ENCODE measurements at regions not wholly inside any gene's neighbourhood (a gene's known extent, or its start where the extent isn't known, plus 50 kb on each side); places are given as distances from the start of the nearest gene placed in this dataset.
"Not testable (repeated sequence)": the region's sequence is repeated elsewhere in the genome, so short reads cannot be mapped to it uniquely, and the experiment has no call there.

- not testable (repeated sequence) for DNase-seq
Observed at GRCh38 chr10:43992816-43993215, 344.1 kb upstream of the ZNF32 start.

- DNase-seq, result no peak
Observed at GRCh38 chr10:43986374-43986773, 337.7 kb upstream of the ZNF32 start.

GRCh38 chr10:43985941-43986340 lies 337.3 kb upstream of the ZNF32 start:
- DNase-seq, result no peak

- DNase-seq, result no peak
Observed at GRCh38 chr10:43983856-43984271, 335.2 kb upstream of the ZNF32 start.

GRCh38 chr10:43983405-43983804 lies 334.7 kb upstream of the ZNF32 start:
- no peak for DNase-seq

GRCh38 chr10:43982250-43982649 lies 333.6 kb upstream of the ZNF32 start:
- no peak for DNase-seq

GRCh38 chr10:43981696-43982095 lies 333.0 kb upstream of the ZNF32 start:
- DNase-seq, result no peak

- DNase-seq, result no peak
Observed at GRCh38 chr10:43981232-43981631, 332.6 kb upstream of the ZNF32 start.

GRCh38 chr10:43980715-43981114 lies 332.0 kb upstream of the ZNF32 start:
- no peak for DNase-seq

- no peak for DNase-seq
Observed at GRCh38 chr10:43980313-43980712, 331.6 kb upstream of the ZNF32 start.

GRCh38 chr10:43979551-43979950 lies 330.9 kb upstream of the ZNF32 start:
- DNase-seq, result no peak

- DNase-seq, result no peak
Observed at GRCh38 chr10:43978936-43979335, 330.3 kb upstream of the ZNF32 start.

- no peak for DNase-seq
Observed at GRCh38 chr10:43978091-43978490, 329.4 kb upstream of the ZNF32 start.

- no peak for DNase-seq
Observed at GRCh38 chr10:43976292-43976691, 327.6 kb upstream of the ZNF32 start.

GRCh38 chr10:43973801-43974200 lies 325.1 kb upstream of the ZNF32 start:
- no peak for DNase-seq

GRCh38 chr10:43972976-43973647 lies 324.4 kb upstream of the ZNF32 start:
- no peak for DNase-seq

- no peak for DNase-seq
Observed at GRCh38 chr10:43971981-43972380, 323.3 kb upstream of the ZNF32 start.

- no peak for DNase-seq
Observed at GRCh38 chr10:43971306-43971705, 322.6 kb upstream of the ZNF32 start.

- no peak for DNase-seq
Observed at GRCh38 chr10:43970717-43971116, 322.0 kb upstream of the ZNF32 start.

- no peak for DNase-seq
Observed at GRCh38 chr10:43970018-43970698, 321.5 kb upstream of the ZNF32 start.

- DNase-seq, result no peak
Observed at GRCh38 chr10:43969506-43969905, 320.8 kb upstream of the ZNF32 start.

GRCh38 chr10:43968961-43969360 lies 320.3 kb upstream of the ZNF32 start:
- no peak for DNase-seq

- DNase-seq, result no peak
Observed at GRCh38 chr10:43968076-43968475, 319.4 kb upstream of the ZNF32 start.

- no peak for DNase-seq
Observed at GRCh38 chr10:43966571-43966965, 317.9 kb upstream of the ZNF32 start.
